LNCAP (cell line): ENCODE measurements at regions not wholly inside any gene's neighbourhood (a gene's known extent, or its start where the extent isn't known, plus 50 kb on each side); places are given as distances from the start of the nearest gene placed in this dataset.

Source experiments
- TF ChIP-seq, protein P1 (sequence below): fragments of 450-650 bp; IDR thresholded peaks from 2 replicates; pipeline ENCODE4 v1.5.1; 2017; ENCODE audit warnings: mild to moderate bottlenecking

GRCh38 chr7:136148920-136149319 lies 171.8 kb upstream of the MTPN start:
- TF ChIP-seq, protein P1, sequence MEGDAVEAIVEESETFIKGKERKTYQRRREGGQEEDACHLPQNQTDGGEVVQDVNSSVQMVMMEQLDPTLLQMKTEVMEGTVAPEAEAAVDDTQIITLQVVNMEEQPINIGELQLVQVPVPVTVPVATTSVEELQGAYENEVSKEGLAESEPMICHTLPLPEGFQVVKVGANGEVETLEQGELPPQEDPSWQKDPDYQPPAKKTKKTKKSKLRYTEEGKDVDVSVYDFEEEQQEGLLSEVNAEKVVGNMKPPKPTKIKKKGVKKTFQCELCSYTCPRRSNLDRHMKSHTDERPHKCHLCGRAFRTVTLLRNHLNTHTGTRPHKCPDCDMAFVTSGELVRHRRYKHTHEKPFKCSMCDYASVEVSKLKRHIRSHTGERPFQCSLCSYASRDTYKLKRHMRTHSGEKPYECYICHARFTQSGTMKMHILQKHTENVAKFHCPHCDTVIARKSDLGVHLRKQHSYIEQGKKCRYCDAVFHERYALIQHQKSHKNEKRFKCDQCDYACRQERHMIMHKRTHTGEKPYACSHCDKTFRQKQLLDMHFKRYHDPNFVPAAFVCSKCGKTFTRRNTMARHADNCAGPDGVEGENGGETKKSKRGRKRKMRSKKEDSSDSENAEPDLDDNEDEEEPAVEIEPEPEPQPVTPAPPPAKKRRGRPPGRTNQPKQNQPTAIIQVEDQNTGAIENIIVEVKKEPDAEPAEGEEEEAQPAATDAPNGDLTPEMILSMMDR, result no peak

DNA sequence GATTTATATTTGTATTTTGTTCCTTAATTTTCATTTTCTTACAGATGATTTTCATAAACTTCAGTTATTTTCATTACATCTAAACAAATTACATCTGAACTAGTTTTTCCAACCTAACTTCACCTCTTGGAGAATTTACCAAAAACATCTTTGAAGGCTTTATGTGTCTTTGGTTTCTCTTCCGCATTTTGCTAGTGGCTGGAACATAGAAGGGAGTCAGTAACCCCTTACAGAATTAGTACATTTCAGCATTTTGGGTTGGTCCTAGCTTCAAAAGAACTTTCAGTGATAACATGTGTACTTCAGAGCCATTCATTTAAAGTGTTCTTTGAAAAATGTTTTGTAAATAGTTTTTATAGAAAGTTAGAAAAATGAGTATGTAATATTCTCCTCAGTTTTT lies 169.8 kb upstream of the MTPN start:
- TF ChIP-seq, protein P1, result no peak

GRCh38 chr7:136144182-136144581 lies 167.0 kb upstream of the MTPN start:
- TF ChIP-seq, protein P1, result no peak

- TF ChIP-seq, protein P1, result no peak
Measured at GRCh38 chr7:136143271-136143670, 166.1 kb upstream of the MTPN start.

DNA sequence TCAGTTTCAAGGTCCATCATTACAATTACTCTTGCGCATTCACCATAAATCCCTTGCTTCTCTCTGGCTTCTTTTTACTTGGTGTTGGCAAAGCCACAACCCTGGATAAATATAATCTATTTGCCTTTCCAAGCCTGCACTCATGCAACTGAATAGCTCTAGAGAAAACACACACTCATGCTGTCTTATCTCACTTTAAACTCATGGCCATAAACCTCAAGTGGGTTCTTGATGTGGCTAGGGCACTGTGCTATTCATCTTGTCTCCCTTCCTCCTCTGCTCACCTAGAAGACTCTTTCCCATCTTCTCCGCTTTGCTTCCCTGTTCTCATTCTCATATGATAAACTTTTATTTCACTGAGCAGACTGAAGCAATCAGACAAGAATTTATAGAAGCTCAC lies 165.4 kb upstream of the MTPN start:
- TF ChIP-seq, protein P1, result no peak

DNA sequence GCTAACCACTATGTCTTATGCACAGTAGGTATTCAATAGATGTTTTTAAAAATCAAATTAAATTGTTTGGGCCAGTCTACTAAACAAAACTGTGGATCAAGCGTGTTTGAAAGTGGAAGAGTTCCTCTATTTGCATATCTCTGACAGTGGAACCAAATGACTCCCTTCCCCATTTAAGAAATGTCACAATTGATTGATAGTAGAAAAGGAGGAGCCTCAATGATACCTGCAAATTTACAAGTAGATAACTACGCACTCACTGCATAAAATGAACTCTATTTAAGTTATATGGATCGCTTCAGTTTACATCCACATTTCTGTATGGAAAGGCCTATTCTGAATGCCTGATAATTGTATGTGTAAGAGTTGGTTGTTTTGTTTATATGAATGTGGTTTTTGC lies 163.3 kb upstream of the MTPN start:
- TF ChIP-seq, protein P1, result no peak

DNA sequence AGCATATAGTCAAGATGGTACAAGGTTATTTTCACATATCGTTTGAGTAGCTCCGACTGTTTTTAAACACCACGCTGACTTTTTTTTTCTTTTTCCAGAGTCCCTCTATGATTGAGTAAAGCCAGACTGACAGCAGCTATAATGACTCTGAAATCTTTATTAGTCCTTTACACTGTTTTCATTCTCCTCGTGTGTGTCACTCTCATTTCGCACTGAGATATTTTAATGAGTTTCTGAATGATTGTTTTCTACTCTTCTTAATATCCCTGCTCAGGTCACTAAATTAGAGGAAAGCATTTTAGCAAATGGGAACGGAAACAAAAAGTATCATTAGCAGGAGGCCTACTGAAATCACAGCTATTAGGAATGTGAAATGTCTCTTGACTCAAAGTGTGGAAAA lies 162.3 kb upstream of the MTPN start:
- TF ChIP-seq, protein P1, result no peak

GRCh38 chr7:136138991-136139390 lies 161.8 kb upstream of the MTPN start:
- TF ChIP-seq, protein P1, result no peak
